GM12864 (cell line): ENCODE measurements at regions not wholly inside any gene's neighbourhood (a gene's known extent, or its start where the extent isn't known, plus 50 kb on each side); places are given as distances from the start of the nearest gene placed in this dataset.

Source experiments
- DNase-seq: peaks from one replicate; pipeline ENCODE4 v3.0.0-alpha.2; 2011; ENCODE audit warnings: low read depth
- H3K4me3 ChIP-seq: 2 replicates; pipeline ENCODE4 v1.5.1; 2011; ENCODE audit warnings: mild to moderate bottlenecking, low read depth, low read length, control low read depth
- TF ChIP-seq, protein P1 (sequence below): IDR thresholded peaks from 2 replicates; pipeline ENCODE4 v1.5.1; 2011; ENCODE audit warnings: low read depth, mild to moderate bottlenecking, moderate library complexity, low read length, control low read depth, inconsistent platforms; ENCODE audit errors: missing control alignments

DNA sequence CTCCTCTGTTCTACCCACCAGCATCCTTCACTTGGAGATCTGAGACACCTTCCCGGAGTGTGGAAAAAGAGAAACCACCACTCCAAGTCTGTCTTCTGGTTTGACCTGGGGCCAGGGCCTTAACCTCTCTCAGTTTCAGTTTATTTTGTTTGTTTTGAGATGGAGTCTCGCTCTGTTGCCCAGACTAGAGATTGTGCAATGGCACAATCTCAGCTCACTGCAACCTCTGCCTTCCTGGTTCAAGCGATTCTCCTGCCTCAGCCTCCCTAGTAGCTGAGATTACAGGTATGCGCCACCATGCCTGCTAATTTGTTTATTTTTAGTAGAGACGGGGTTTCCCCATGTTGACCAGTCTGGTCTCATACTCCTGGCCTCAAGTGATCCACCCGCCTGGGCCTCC, 271.1 kb upstream of the TNRC6C start:
- H3K4me3 ChIP-seq = no peak overlapping the region
- TF ChIP-seq, protein P1, sequence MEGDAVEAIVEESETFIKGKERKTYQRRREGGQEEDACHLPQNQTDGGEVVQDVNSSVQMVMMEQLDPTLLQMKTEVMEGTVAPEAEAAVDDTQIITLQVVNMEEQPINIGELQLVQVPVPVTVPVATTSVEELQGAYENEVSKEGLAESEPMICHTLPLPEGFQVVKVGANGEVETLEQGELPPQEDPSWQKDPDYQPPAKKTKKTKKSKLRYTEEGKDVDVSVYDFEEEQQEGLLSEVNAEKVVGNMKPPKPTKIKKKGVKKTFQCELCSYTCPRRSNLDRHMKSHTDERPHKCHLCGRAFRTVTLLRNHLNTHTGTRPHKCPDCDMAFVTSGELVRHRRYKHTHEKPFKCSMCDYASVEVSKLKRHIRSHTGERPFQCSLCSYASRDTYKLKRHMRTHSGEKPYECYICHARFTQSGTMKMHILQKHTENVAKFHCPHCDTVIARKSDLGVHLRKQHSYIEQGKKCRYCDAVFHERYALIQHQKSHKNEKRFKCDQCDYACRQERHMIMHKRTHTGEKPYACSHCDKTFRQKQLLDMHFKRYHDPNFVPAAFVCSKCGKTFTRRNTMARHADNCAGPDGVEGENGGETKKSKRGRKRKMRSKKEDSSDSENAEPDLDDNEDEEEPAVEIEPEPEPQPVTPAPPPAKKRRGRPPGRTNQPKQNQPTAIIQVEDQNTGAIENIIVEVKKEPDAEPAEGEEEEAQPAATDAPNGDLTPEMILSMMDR = no peak
- no peak for DNase-seq

DNA sequence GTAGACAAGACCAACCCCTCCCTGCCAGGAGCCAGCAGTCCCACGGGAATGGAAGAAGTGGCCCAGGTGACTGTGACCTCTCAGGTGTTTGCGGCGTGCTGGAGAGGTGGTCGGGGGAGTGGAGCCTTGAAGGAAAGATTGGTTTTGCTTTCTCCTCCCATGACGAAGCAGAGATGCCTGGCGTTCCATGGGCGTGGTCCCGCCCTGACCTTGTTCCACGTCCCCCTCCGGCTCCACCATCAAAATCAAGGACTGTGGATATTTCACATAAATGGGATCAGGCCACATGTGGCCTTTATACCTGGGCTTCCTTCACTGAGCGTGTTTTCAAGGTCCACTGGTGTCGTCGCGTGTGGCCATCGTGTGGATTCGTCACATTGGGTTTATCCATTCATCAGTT, 270.6 kb upstream of the TNRC6C start:
- no peak overlapping the region for H3K4me3 ChIP-seq
- DNase-seq = no peak
- TF ChIP-seq, protein P1 = no peak

DNA sequence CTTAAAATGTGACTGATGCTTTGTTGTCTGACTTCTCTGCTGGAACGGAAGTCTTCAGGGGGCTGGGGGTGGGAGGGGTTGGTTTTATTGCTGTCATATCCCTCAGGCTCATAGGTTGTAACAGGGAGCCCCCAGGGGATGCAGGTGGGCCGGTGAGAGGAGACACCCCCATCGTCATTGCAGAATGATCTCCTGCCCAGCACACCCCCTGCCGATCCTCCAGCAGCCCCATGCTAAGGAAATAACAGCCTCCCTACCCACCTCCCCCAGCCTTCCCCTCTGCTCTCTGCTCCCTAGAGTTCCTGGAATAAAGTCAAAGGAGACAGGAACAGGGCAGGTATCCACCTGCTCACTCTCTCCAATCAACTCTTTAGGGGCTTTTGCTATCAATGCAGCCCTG, 270.1 kb upstream of the TNRC6C start:
- H3K4me3 ChIP-seq = no peak overlapping the region
- DNase-seq = no peak

GRCh38 chr17:77690271-77691161, 268.0 kb upstream of the TNRC6C start:
- H3K4me3 ChIP-seq = no peak overlapping the region
- no peak for DNase-seq
- TF ChIP-seq, protein P1 = no peak

More for the DNA sequence above, 270.1 kb upstream of the TNRC6C start:
- TF ChIP-seq, protein P1 = no peak

- TF ChIP-seq, protein P1 = no peak
- no peak overlapping the region for H3K4me3 ChIP-seq
- DNase-seq = no peak
Observed at GRCh38 chr17:77691216-77692085, 267.1 kb upstream of the TNRC6C start.

- TF ChIP-seq, protein P1 = no peak
- H3K4me3 ChIP-seq = no peak overlapping the region
- DNase-seq = no peak
Observed at GRCh38 chr17:77692571-77693161, 265.8 kb upstream of the TNRC6C start.
